ENCODE measurements at regions not wholly inside any gene's neighbourhood (a gene's known extent, or its start where the extent isn't known, plus 50 kb on each side); places are given as distances from the start of the nearest gene placed in this dataset.

DNA sequence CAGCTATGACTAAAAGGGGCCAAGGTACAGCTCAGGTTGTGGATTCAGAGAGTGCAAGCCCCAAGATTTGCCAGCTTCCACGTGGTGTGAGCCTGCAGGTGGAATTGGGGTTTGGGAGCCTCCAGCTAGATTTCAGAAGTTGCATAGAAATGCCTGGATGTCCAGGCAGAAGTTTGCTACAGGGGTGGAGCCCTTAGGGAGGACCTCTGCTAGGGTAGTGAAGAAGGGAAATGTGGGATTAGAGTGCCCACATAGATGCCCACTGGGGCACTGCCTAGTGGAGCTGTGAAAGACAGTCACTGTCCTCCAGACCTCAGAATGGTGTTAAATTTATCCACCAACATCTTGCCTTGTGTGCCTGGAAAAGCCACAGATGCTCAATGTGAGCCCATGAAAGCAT, 255.1 kb downstream of the BMP2 start:
- Histone ChIP-seq H3K27me3 (ENCODE audit: insufficient read depth, low read length, poor library complexity, severe bottlenecking) (no peaks in the 10 kb centered on the region), H2AFZ (ENCODE audit: low read length) (no peak overlapping the region), H3K9me2 (replicated peaks; ENCODE audit: low read depth, low read length) (no peaks in the 10 kb centered on the region), H3K4me3 (ENCODE audit: low read length, poor library complexity, severe bottlenecking) (no peak overlapping the region), H3K36me3 (ENCODE audit: insufficient read depth, low read length) (no peaks in the 10 kb centered on the region), H3F3A (ENCODE audit: low read depth) (no peaks in the 10 kb centered on the region), H3K9me3 (ENCODE audit: insufficient read depth, low read depth, low read length) (no peaks in the 10 kb centered on the region), H4K20me1 (ENCODE audit: insufficient read depth, low read length, poor library complexity, severe bottlenecking) (no peaks in the 10 kb centered on the region), H3K4me1 (ENCODE audit: insufficient read depth, low read length, poor library complexity, severe bottlenecking) (no peaks in the 10 kb centered on the region), H3K9ac (ENCODE audit: low read depth, low read length, poor library complexity, severe bottlenecking) (no peak overlapping the region), H3K4me2 (ENCODE audit: low read depth, low read length, poor library complexity, severe bottlenecking) (no peak overlapping the region), H3K79me2 (ENCODE audit: insufficient read depth, low read length) (no peaks in the 10 kb centered on the region)
- TF ChIP-seq CTCF (conservative IDR thresholded peaks at IDR 0.05; ENCODE audit: low read length) (no peak), EZH2phosphoT487 (IDR thresholded peaks at IDR 0.05; ENCODE audit: borderline replicate concordance) (no peak)

- H2AFZ ChIP-seq (ENCODE audit: low read length), result no peak overlapping the region
- H3K9me3 ChIP-seq (ENCODE audit: insufficient read depth, low read depth, low read length), result no peaks in the 10 kb centered on the region
- no peaks in the 10 kb centered on the region for H3K36me3 ChIP-seq (ENCODE audit: insufficient read depth, low read length)
- H3K27me3 ChIP-seq (ENCODE audit: insufficient read depth, low read length, poor library complexity, severe bottlenecking), result no peaks in the 10 kb centered on the region
- H3F3A ChIP-seq (ENCODE audit: low read depth), result no peaks in the 10 kb centered on the region
- no peaks in the 10 kb centered on the region for H3K79me2 ChIP-seq (ENCODE audit: insufficient read depth, low read length)
- no peaks in the 10 kb centered on the region for H3K9me2 ChIP-seq (replicated peaks; ENCODE audit: low read depth, low read length)
- H3K9ac ChIP-seq (ENCODE audit: low read depth, low read length, poor library complexity, severe bottlenecking), result no peak overlapping the region
- no peak overlapping the region for H3K4me2 ChIP-seq (ENCODE audit: low read depth, low read length, poor library complexity, severe bottlenecking)
- no peaks in the 10 kb centered on the region for H4K20me1 ChIP-seq (ENCODE audit: insufficient read depth, low read length, poor library complexity, severe bottlenecking)
- H3K4me1 ChIP-seq (ENCODE audit: insufficient read depth, low read length, poor library complexity, severe bottlenecking), result no peaks in the 10 kb centered on the region
- no peak for TF ChIP-seq EZH2phosphoT487 (IDR thresholded peaks at IDR 0.05; ENCODE audit: borderline replicate concordance)
- TF ChIP-seq CTCF (conservative IDR thresholded peaks at IDR 0.05; ENCODE audit: low read length), result no peak
- no peak overlapping the region for H3K4me3 ChIP-seq (ENCODE audit: low read length, poor library complexity, severe bottlenecking)
Observed at GRCh38 chr20:7025635-7026034, 258.1 kb downstream of the BMP2 start.

- H3F3A ChIP-seq (ENCODE audit: low read depth), result no peaks in the 10 kb centered on the region
- no peaks in the 10 kb centered on the region for H3K9me2 ChIP-seq (replicated peaks; ENCODE audit: low read depth, low read length)
- TF ChIP-seq CTCF (conservative IDR thresholded peaks at IDR 0.05; ENCODE audit: low read length), result no peak
- TF ChIP-seq EZH2phosphoT487 (IDR thresholded peaks at IDR 0.05; ENCODE audit: borderline replicate concordance), result no peak
- no peak overlapping the region for H2AFZ ChIP-seq (ENCODE audit: low read length)
- no peaks in the 10 kb centered on the region for H3K9me3 ChIP-seq (ENCODE audit: insufficient read depth, low read depth, low read length)
- no peaks in the 10 kb centered on the region for H3K79me2 ChIP-seq (ENCODE audit: insufficient read depth, low read length)
- no peak overlapping the region for H3K4me3 ChIP-seq (ENCODE audit: low read length, poor library complexity, severe bottlenecking)
- no peaks in the 10 kb centered on the region for H4K20me1 ChIP-seq (ENCODE audit: insufficient read depth, low read length, poor library complexity, severe bottlenecking)
- H3K4me2 ChIP-seq (ENCODE audit: low read depth, low read length, poor library complexity, severe bottlenecking), result no peak overlapping the region
- no peaks in the 10 kb centered on the region for H3K27me3 ChIP-seq (ENCODE audit: insufficient read depth, low read length, poor library complexity, severe bottlenecking)
- no peaks in the 10 kb centered on the region for H3K4me1 ChIP-seq (ENCODE audit: insufficient read depth, low read length, poor library complexity, severe bottlenecking)
- H3K9ac ChIP-seq (ENCODE audit: low read depth, low read length, poor library complexity, severe bottlenecking), result no peak overlapping the region
- H3K36me3 ChIP-seq (ENCODE audit: insufficient read depth, low read length), result no peaks in the 10 kb centered on the region
Observed at GRCh38 chr20:7029019-7029418, 261.5 kb downstream of the BMP2 start.
